Stimulated activated CD4-positive, alpha-beta T cell treated with anti-CD3 and anti-CD28 coated beads, Interleukin-2, amount 100 ng/mL, for 4 hours (primary cell): ENCODE measurements at regions not wholly inside any gene's neighbourhood (a gene's known extent, or its start where the extent isn't known, plus 50 kb on each side); places are given as distances from the start of the nearest gene placed in this dataset.

ENCODE experiments used
- DNase-seq: peaks from one replicate; pipeline ENCODE4 v3.0.0-alpha.2; 2020; ENCODE audit warnings: low read depth

GRCh38 chr3:27865731-27866130, 143.6 kb upstream of the EOMES start:
- DNase-seq = no peak

- DNase-seq = no peak
Measured at GRCh38 chr3:27869152-27869551, 147.0 kb upstream of the EOMES start.

GRCh38 chr3:27877061-27878013, 155.2 kb upstream of the EOMES start:
- DNase-seq = no peak

- DNase-seq = no peak
Measured at GRCh38 chr3:27878014-27878383, 155.9 kb upstream of the EOMES start.

GRCh38 chr3:27880969-27881892, 159.1 kb upstream of the EOMES start:
- no peak for DNase-seq

GRCh38 chr3:27883266-27883665, 161.1 kb upstream of the EOMES start:
- no peak for DNase-seq

GRCh38 chr3:27885641-27886040, 163.5 kb upstream of the EOMES start:
- no peak for DNase-seq

GRCh38 chr3:27888562-27888961, 166.4 kb upstream of the EOMES start:
- no peak for DNase-seq

- no peak for DNase-seq
Measured at GRCh38 chr3:27889745-27890144, 167.6 kb upstream of the EOMES start.

GRCh38 chr3:27900316-27900715, 178.2 kb upstream of the EOMES start:
- peak; percentile 25 for DNase-seq

GRCh38 chr3:27903446-27903845, 181.3 kb upstream of the EOMES start:
- DNase-seq = no peak

GRCh38 chr3:27905625-27906024, 183.5 kb upstream of the EOMES start:
- no peak for DNase-seq

GRCh38 chr3:27907148-27907547, 185.0 kb upstream of the EOMES start:
- no peak for DNase-seq

GRCh38 chr3:27907929-27908328, 185.8 kb upstream of the EOMES start:
- DNase-seq = no peak

- no peak for DNase-seq
Measured at GRCh38 chr3:27910456-27910855, 188.3 kb upstream of the EOMES start.

GRCh38 chr3:27914199-27914598, 192.1 kb upstream of the EOMES start:
- DNase-seq = no peak

- DNase-seq = no peak
Measured at GRCh38 chr3:27923349-27924068, 201.4 kb upstream of the EOMES start.

GRCh38 chr3:27927882-27928281, 205.8 kb upstream of the EOMES start:
- no peak for DNase-seq

- DNase-seq = no peak
Measured at GRCh38 chr3:27930052-27930602, 208.0 kb upstream of the EOMES start.

- DNase-seq = no peak
Measured at GRCh38 chr3:27935492-27935891, 213.4 kb upstream of the EOMES start.

- DNase-seq = no peak
Measured at GRCh38 chr3:27939521-27939920, 217.4 kb upstream of the EOMES start.

GRCh38 chr3:27939940-27940339, 217.8 kb upstream of the EOMES start:
- DNase-seq = no peak
